ENCODE measurements at regions not wholly inside any gene's neighbourhood (a gene's known extent, or its start where the extent isn't known, plus 50 kb on each side); places are given as distances from the start of the nearest gene placed in this dataset.

- TF ChIP-seq CTCF (IDR thresholded peaks at IDR 0.05 in 2 of 3, conservative IDR thresholded peaks at IDR 0.05 in 1 of 3; ENCODE audit: borderline replicate concordance in 1 of 3, insufficient read depth in 1 of 3, low read depth in 2 of 3, low read length in 2 of 3) (no peak), ATF3 (IDR thresholded peaks at IDR 0.05) (no peak), TCF7L2 (IDR thresholded peaks at IDR 0.05; ENCODE audit: borderline replicate concordance, extremely low read depth, insufficient read depth, insufficient read length) (no peak), REST (IDR thresholded peaks at IDR 0.05; ENCODE audit: low read depth) (no peak), MAX (IDR thresholded peaks at IDR 0.05) (no peak), YY1 (IDR thresholded peaks at IDR 0.05; ENCODE audit: extremely low read depth, insufficient replicate concordance, low read depth, low read length) (no peak), POLR2AphosphoS5 (IDR thresholded peaks at IDR 0.05; ENCODE audit: low read depth, low read length) (no peak), ZBTB33 (IDR thresholded peaks at IDR 0.05; ENCODE audit: extremely low read depth, insufficient replicate concordance, low read length) (no peak), CEBPB (IDR thresholded peaks at IDR 0.05; ENCODE audit: low read depth) (no peak), JUND (IDR thresholded peaks at IDR 0.05) (no peak), EZH2 (IDR thresholded peaks at IDR 0.05) (no peak)
These were observed 271.7 kb downstream of the NPHP4 start for GRCh38 chr1:5720484-5720883.

All from HCT116 (cell line).